ENCODE measurements at regions not wholly inside any gene's neighbourhood (a gene's known extent, or its start where the extent isn't known, plus 50 kb on each side); places are given as distances from the start of the nearest gene placed in this dataset.

GRCh38 chr14:65260786-65261185 lies 151.7 kb upstream of the FUT8 start:
- H3K4me2 ChIP-seq (ENCODE audit: low read depth, low read length): no peak overlapping the region
- ChIA-PET CTCF (ENCODE audit: low intra/inter-chr PET ratio, low total read pairs) (no interaction called here), POLR2A (interaction anchor here (1.5 to 2.0 kb wide), 2 partner anchors 22 to 30 kb away, joined by 3 to 10 read pairs; no protein-coding TSS in a partner anchor)
- no peak overlapping the region for H2AFZ ChIP-seq (ENCODE audit: low read length)
- no peak overlapping the region for H3K9ac ChIP-seq (ENCODE audit: insufficient read depth, low read depth, low read length)
- no peak for TF ChIP-seq ZZZ3 (CRISPR knock-in tag; IDR thresholded peaks at IDR 0.05; ENCODE audit: borderline replicate concordance)
- TF ChIP-seq JUN (CRISPR knock-in tag; IDR thresholded peaks at IDR 0.05): no peak
- no peak for TF ChIP-seq ZNF138 (CRISPR knock-in tag; IDR thresholded peaks at IDR 0.05; ENCODE audit: low read depth)
- no peak for TF ChIP-seq ZNF605 (CRISPR knock-in tag; IDR thresholded peaks at IDR 0.05)
- TF ChIP-seq ZBTB38 (CRISPR knock-in tag; IDR thresholded peaks at IDR 0.05): no peak
- TF ChIP-seq SNAPC5 (CRISPR knock-in tag; IDR thresholded peaks at IDR 0.05; ENCODE audit: borderline replicate concordance): no peak
- TF ChIP-seq ZGPAT (CRISPR knock-in tag; IDR thresholded peaks at IDR 0.05): no peak
- no peak for TF ChIP-seq ZNF704 (CRISPR knock-in tag; IDR thresholded peaks at IDR 0.05; ENCODE audit: borderline replicate concordance)
- TF ChIP-seq DNMT1 (CRISPR knock-in tag; IDR thresholded peaks at IDR 0.05): no peak
- in situ Hi-C loops (cut with HindIII; ENCODE audit: extremely low pct_ligation_motif_present, low pct_unique_long_range_greater_than_20kb): no loop called here
- H3K27me3 ChIP-seq (ENCODE audit: control insufficient read depth in 1 of 2, insufficient read depth in 2 of 2, low read length in 2 of 2): no peaks in the 10 kb centered on the region
- WGBS (ENCODE audit: low lambda C conversion rate): 86% methylated on average over 2 of the region's 2 CpGs
- DNase-seq (ENCODE audit: low spot score) (no peak), FAIRE-seq (no peak), ATAC-seq (no peak)
- peaks cover 4% of the 10 kb centered on the region for H3K9me3 ChIP-seq (ENCODE audit: low read length)
- intact Hi-C loops (cut with micrococcal nuclease; ENCODE audit: unreplicated experiment): no loop called here
- no peak overlapping the region for H3K4me3 ChIP-seq (replicated peaks in 1 of 3; ENCODE audit: insufficient read depth in 1 of 3, low read depth in 2 of 3, low read length in 3 of 3)
- BruUV-seq (replicated peaks): no TSS peak
- H3K27ac ChIP-seq (ENCODE audit: extremely low read length, insufficient read depth, low read length): no peak overlapping the region
- H3K79me2 ChIP-seq (ENCODE audit: insufficient read depth, low read length): no peaks in the 10 kb centered on the region
- no peaks in the 10 kb centered on the region for H4K20me1 ChIP-seq (ENCODE audit: insufficient read depth, low read length)
- peaks cover 50% of the 10 kb centered on the region for H3K4me1 ChIP-seq (ENCODE audit: insufficient read depth, low read length)
- no peaks in the 10 kb centered on the region for H3K36me3 ChIP-seq (replicated peaks in 1 of 2; ENCODE audit: control insufficient read depth in 1 of 2, insufficient read depth in 2 of 2, low read length in 2 of 2)
